ENCODE measurements at regions not wholly inside any gene's neighbourhood (a gene's known extent, or its start where the extent isn't known, plus 50 kb on each side); places are given as distances from the start of the nearest gene placed in this dataset.
A peak's percentile ranks its signal among the peaks of the same experiment; 100 is the strongest.

GRCh38 chr7:108815815-108816214, 246.1 kb downstream of the DNAJB9 start:
- ATAC-seq (ENCODE audit: low FRiP score) = no peak

DNA sequence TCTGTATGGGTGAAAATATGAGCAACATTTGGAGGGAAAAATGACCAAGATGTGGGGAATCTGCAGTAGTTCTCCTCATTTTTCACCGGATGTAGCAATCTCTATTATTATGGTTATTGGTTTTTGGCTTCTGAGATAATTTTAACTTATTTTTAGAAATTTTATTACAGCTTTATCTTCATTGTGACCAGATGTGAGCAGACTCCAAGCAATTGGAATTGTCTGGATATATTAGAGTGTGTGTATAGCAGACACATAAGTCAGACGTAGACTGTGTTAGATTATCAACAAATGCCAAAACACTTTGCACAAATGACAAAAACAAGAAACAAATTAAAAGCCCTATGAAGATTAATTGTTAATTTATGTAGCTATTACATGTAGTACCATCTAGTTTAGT, 249.1 kb downstream of the DNAJB9 start:
- DNase-seq (no peak), ATAC-seq (ENCODE audit: low FRiP score) (no peak)
- H3K4me3 ChIP-seq (ENCODE audit: low read length in 2 of 2) = no peak overlapping the region
- H3K4me1 ChIP-seq (ENCODE audit: control insufficient read depth in 1 of 2, insufficient read depth in 2 of 2, low read length in 2 of 2) = no peaks in the 10 kb centered on the region
- intact Hi-C loops (cut with DNase I) = no loop called here
- no peaks in the 10 kb centered on the region for H3K9me3 ChIP-seq (ENCODE audit: control insufficient read depth, low read length)
- no peaks in the 10 kb centered on the region for H3K36me3 ChIP-seq (ENCODE audit: control insufficient read depth in 1 of 2, insufficient read depth in 2 of 2, low read length in 1 of 2)
- no peak overlapping the region for H3K27ac ChIP-seq (ENCODE audit: low read depth in 1 of 2, low read length in 2 of 2)
- WGBS, 2 donors = 39 to 53% methylated on average over 2 of the region's 2 CpGs
- no peaks in the 10 kb centered on the region for H3K27me3 ChIP-seq (ENCODE audit: control insufficient read depth in 1 of 2, insufficient read depth in 2 of 2, low read length in 1 of 2)

More at GRCh38 chr7:108815815-108816214, 246.1 kb downstream of the DNAJB9 start:
- Histone ChIP-seq H3K4me1 (ENCODE audit: control insufficient read depth in 1 of 2, insufficient read depth in 2 of 2, low read length in 2 of 2) (no peaks in the 10 kb centered on the region), H3K4me3 (ENCODE audit: low read length in 2 of 2) (no peak overlapping the region), H3K27ac (ENCODE audit: low read depth in 1 of 2, low read length in 2 of 2) (no peak overlapping the region), H3K36me3 (ENCODE audit: control insufficient read depth in 1 of 2, insufficient read depth in 2 of 2, low read length in 1 of 2) (no peaks in the 10 kb centered on the region), H3K9me3 (ENCODE audit: control insufficient read depth, low read length) (no peaks in the 10 kb centered on the region), H3K27me3 (ENCODE audit: control insufficient read depth in 1 of 2, insufficient read depth in 2 of 2, low read length in 1 of 2) (no peaks in the 10 kb centered on the region)
- no peak for DNase-seq
- 36 to 56% methylated on average over 2 of the region's 2 CpGs for whole genome bisulfite sequencing, 2 donors
- intact Hi-C loops (cut with DNase I) = no loop called here

DNA sequence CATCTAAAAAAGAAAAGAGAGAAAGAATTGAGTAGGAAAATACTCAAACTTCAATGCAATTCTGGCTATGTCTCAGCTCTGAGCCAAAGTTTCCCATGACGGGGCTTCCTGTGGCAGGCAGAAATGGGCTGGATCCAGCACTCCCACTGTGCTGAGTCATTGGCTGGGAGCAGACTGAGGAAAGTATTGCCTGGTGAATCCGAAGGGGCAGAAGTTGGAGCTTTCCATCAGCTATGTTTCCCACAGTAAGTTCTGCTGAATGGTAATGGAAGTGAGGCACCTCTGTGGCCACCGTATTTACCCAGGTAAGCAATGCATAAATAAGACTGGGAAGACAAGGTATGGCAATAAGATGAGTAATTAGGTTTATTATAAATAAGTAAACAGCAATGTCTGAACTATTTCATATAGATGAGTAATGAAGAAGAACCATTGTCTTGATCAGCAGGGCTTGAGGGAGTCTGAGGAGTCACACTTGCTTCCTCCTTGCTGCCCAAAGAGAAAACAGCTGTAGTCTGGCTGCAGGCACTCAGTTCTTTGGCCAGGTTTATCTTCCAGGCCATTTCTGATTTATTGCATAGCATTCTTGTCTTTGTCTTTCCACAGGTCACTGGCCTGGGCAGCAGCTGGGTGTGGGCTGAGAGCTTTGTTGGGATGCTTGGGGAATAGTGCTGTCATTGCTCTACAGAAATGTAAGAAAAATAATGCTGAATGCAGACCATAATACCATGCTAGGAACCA, 255.3 kb downstream of the DNAJB9 start:
- Histone ChIP-seq H3K27ac (ENCODE audit: low read depth in 1 of 2, low read length in 2 of 2) (no peak overlapping the region), H3K27me3 (ENCODE audit: control insufficient read depth in 1 of 2, insufficient read depth in 2 of 2, low read length in 1 of 2) (no peaks in the 10 kb centered on the region), H3K4me1 (ENCODE audit: control insufficient read depth in 1 of 2, insufficient read depth in 2 of 2, low read length in 2 of 2) (no peaks in the 10 kb centered on the region), H3K36me3 (ENCODE audit: control insufficient read depth in 1 of 2, insufficient read depth in 2 of 2, low read length in 1 of 2) (no peaks in the 10 kb centered on the region), H3K9me3 (ENCODE audit: control insufficient read depth, low read length) (peaks cover 2% of the 10 kb centered on the region), H3K4me3 (ENCODE audit: low read length in 2 of 2) (no peak overlapping the region)
- ATAC-seq (ENCODE audit: low FRiP score) (peak; percentile 67), DNase-seq (peak; percentile 71 to 75)
- intact Hi-C loops (cut with DNase I) = no loop called here
- WGBS, 2 donors = 30 to 37% methylated on average over 3 of the region's 3 CpGs

DNA sequence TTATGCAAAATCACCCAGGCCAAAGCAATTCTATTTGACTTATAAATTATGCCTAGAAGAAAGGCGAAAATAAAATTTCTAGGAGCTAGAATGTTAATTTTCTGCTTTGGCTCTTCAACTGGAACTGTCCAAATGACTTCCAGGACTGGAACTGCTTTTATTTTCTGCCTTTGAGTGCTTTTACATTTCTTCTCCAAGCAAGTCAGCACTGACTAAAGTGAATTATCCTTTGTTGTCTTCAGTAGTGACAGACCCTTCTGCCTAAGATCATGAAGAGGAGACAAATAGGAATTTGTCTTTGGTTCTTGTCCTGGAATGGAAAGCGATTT, 255.9 kb downstream of the DNAJB9 start:
- Histone ChIP-seq H3K4me1 (ENCODE audit: control insufficient read depth in 1 of 2, insufficient read depth in 2 of 2, low read length in 2 of 2) (no peaks in the 10 kb centered on the region), H3K9me3 (ENCODE audit: control insufficient read depth, low read length) (peaks cover 2% of the 10 kb centered on the region), H3K27ac (ENCODE audit: low read depth in 1 of 2, low read length in 2 of 2) (no peak overlapping the region), H3K27me3 (ENCODE audit: control insufficient read depth in 1 of 2, insufficient read depth in 2 of 2, low read length in 1 of 2) (no peaks in the 10 kb centered on the region), H3K4me3 (ENCODE audit: low read length in 2 of 2) (no peak overlapping the region), H3K36me3 (ENCODE audit: control insufficient read depth in 1 of 2, insufficient read depth in 2 of 2, low read length in 1 of 2) (no peaks in the 10 kb centered on the region)
- DNase-seq (no peak), ATAC-seq (ENCODE audit: low FRiP score) (no peak)
- WGBS, 2 donors = 91 to 93% methylated on average over 2 of the region's 2 CpGs
- intact Hi-C loops (cut with DNase I) = no loop called here

- no peaks in the 10 kb centered on the region for H3K9me3 ChIP-seq (ENCODE audit: control insufficient read depth, low read length)
- no peaks in the 10 kb centered on the region for H3K4me1 ChIP-seq (ENCODE audit: control insufficient read depth in 1 of 2, insufficient read depth in 2 of 2, low read length in 2 of 2)
- intact Hi-C loops (cut with DNase I) = no loop called here
- no peak overlapping the region for H3K27ac ChIP-seq (ENCODE audit: low read depth in 1 of 2, low read length in 2 of 2)
- DNase-seq (no peak), ATAC-seq (ENCODE audit: low FRiP score) (no peak)
- no peaks in the 10 kb centered on the region for H3K27me3 ChIP-seq (ENCODE audit: control insufficient read depth in 1 of 2, insufficient read depth in 2 of 2, low read length in 1 of 2)
- no peaks in the 10 kb centered on the region for H3K36me3 ChIP-seq (ENCODE audit: control insufficient read depth in 1 of 2, insufficient read depth in 2 of 2, low read length in 1 of 2)
- no peak overlapping the region for H3K4me3 ChIP-seq (ENCODE audit: low read length in 2 of 2)
These were observed 266.6 kb downstream of the DNAJB9 start for GRCh38 chr7:108836256-108836655.

DNA sequence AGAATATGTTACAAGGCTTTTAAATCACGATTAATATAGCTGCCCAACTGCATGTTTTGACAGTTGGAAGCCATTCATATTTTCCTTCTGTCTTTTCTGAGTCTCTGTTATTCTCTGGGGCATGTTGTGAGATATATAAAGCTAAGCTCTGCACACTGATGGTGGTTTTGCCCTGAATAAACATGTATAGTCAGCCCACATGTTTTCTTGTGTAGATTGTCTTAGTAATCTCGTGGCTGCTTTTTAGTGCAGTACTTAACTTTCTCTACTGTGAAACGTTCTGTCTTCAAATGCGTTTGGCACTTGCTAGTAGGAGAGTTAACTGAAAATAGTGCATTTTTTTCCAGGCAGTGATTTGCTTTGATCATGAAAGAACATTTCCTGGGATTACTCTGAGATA, 268.5 kb downstream of the DNAJB9 start:
- DNase-seq (no peak), ATAC-seq (ENCODE audit: low FRiP score) (no peak)
- 5% methylated on average over 4 of the region's 4 CpGs for WGBS, 2 donors

DNA sequence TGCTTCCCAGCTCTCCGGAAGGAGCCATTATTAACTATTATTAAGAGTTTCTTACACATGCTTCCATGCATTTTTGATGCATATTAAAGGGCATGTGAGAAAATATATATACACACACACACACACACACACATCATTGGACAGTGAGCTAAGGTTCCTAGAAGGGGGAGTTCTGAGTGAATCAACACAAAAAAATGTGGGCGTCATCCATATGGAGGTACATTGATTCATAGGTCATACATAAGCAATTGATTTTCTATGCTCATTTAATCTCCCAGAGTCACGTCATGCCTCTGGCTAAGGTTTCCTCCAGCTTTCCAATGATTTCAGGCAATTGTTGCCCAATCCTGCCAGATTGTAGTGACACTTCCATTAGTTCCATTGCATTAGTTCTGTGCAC, 269.4 kb downstream of the DNAJB9 start:
- Histone ChIP-seq H3K27me3 (ENCODE audit: control insufficient read depth in 1 of 2, insufficient read depth in 2 of 2, low read length in 1 of 2) (no peaks in the 10 kb centered on the region), H3K27ac (ENCODE audit: low read depth in 1 of 2, low read length in 2 of 2) (no peak overlapping the region), H3K4me3 (ENCODE audit: low read length in 2 of 2) (no peak overlapping the region), H3K36me3 (ENCODE audit: control insufficient read depth in 1 of 2, insufficient read depth in 2 of 2, low read length in 1 of 2) (no peaks in the 10 kb centered on the region), H3K4me1 (ENCODE audit: control insufficient read depth in 1 of 2, insufficient read depth in 2 of 2, low read length in 2 of 2) (no peaks in the 10 kb centered on the region), H3K9me3 (ENCODE audit: control insufficient read depth, low read length) (no peaks in the 10 kb centered on the region)
- no peak for ATAC-seq (ENCODE audit: low FRiP score)
- WGBS, 2 donors = 28 to 30% methylated on average over 3 of the region's 3 CpGs
- intact Hi-C loops (cut with DNase I) = no loop called here
- no peak for DNase-seq

More for the DNA sequence above, 268.5 kb downstream of the DNAJB9 start:
- Histone ChIP-seq H3K36me3 (ENCODE audit: control insufficient read depth in 1 of 2, insufficient read depth in 2 of 2, low read length in 1 of 2) (no peaks in the 10 kb centered on the region), H3K27me3 (ENCODE audit: control insufficient read depth in 1 of 2, insufficient read depth in 2 of 2, low read length in 1 of 2) (no peaks in the 10 kb centered on the region), H3K4me3 (ENCODE audit: low read length in 2 of 2) (no peak overlapping the region), H3K27ac (ENCODE audit: low read depth in 1 of 2, low read length in 2 of 2) (no peak overlapping the region), H3K9me3 (ENCODE audit: control insufficient read depth, low read length) (no peaks in the 10 kb centered on the region), H3K4me1 (ENCODE audit: control insufficient read depth in 1 of 2, insufficient read depth in 2 of 2, low read length in 2 of 2) (no peaks in the 10 kb centered on the region)
- intact Hi-C loops (cut with DNase I) = no loop called here

- no peaks in the 10 kb centered on the region for H3K9me3 ChIP-seq (ENCODE audit: control insufficient read depth, low read length)
- no peaks in the 10 kb centered on the region for H3K27me3 ChIP-seq (ENCODE audit: control insufficient read depth in 1 of 2, insufficient read depth in 2 of 2, low read length in 1 of 2)
- H3K36me3 ChIP-seq (ENCODE audit: control insufficient read depth in 1 of 2, insufficient read depth in 2 of 2, low read length in 1 of 2) = no peaks in the 10 kb centered on the region
- DNase-seq = no peak
- no peak overlapping the region for H3K4me3 ChIP-seq (ENCODE audit: low read length in 2 of 2)
- intact Hi-C loops (cut with DNase I) = no loop called here
- ATAC-seq (ENCODE audit: low FRiP score) = no peak
- H3K27ac ChIP-seq (ENCODE audit: low read depth in 1 of 2, low read length in 2 of 2) = no peak overlapping the region
- no peaks in the 10 kb centered on the region for H3K4me1 ChIP-seq (ENCODE audit: control insufficient read depth in 1 of 2, insufficient read depth in 2 of 2, low read length in 2 of 2)
These were observed 276.3 kb downstream of the DNAJB9 start for GRCh38 chr7:108845951-108846350.

DNA sequence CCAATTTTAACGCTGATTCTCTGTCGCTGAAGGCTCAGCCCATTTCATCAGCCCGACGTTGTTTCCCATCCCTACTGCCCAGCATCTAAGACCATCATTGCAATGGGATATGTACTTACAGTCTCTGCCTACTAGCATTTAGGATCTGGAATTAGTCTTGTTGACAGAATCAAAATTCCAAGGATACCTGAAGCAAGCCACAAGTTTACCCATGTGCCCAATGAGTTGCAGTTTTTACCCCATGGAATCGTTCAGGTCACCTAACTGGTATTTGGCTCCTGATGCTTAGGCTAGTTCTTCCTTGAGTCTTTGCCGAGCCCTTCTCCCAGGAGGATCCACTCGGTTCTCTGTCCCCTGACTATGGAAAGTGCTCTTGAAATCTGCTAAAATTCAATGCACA, 276.8 kb downstream of the DNAJB9 start:
- no peak for ATAC-seq (ENCODE audit: low FRiP score)
- Histone ChIP-seq H3K27ac (ENCODE audit: low read depth in 1 of 2, low read length in 2 of 2) (no peak overlapping the region), H3K9me3 (ENCODE audit: control insufficient read depth, low read length) (no peaks in the 10 kb centered on the region), H3K4me3 (ENCODE audit: low read length in 2 of 2) (no peak overlapping the region), H3K36me3 (ENCODE audit: control insufficient read depth in 1 of 2, insufficient read depth in 2 of 2, low read length in 1 of 2) (no peaks in the 10 kb centered on the region), H3K4me1 (ENCODE audit: control insufficient read depth in 1 of 2, insufficient read depth in 2 of 2, low read length in 2 of 2) (no peaks in the 10 kb centered on the region), H3K27me3 (ENCODE audit: control insufficient read depth in 1 of 2, insufficient read depth in 2 of 2, low read length in 1 of 2) (no peaks in the 10 kb centered on the region)
- no peak for DNase-seq
- intact Hi-C loops (cut with DNase I) = no loop called here
- 70 to 78% methylated on average over 7 of the region's 7 CpGs for WGBS, 2 donors
